WTC11 (cell line): ENCODE measurements at regions not wholly inside any gene's neighbourhood (a gene's known extent, or its start where the extent isn't known, plus 50 kb on each side); places are given as distances from the start of the nearest gene placed in this dataset.

Experiments
- CTCF ChIP-seq: fragments of 200-600 bp; IDR thresholded peaks from 2 replicates; pipeline ENCODE4 v1.8.0; 2022; ENCODE audit warnings: antibody characterized with exemption
- MYBL2 ChIP-seq: sonication (generic); formaldehyde crosslinking; IDR thresholded peaks from 2 replicates; pipeline ENCODE4 v1.8.1; 2023; ENCODE audit warnings: mild to moderate bottlenecking, moderate library complexity, missing genetic modification reagents
- TEAD4 ChIP-seq: sonication (generic); formaldehyde crosslinking; IDR thresholded peaks from 2 replicates; pipeline ENCODE4 v1.8.0; 2022; ENCODE audit warnings: mild to moderate bottlenecking, missing genetic modification reagents
- ZBTB21 ChIP-seq: sonication (generic); formaldehyde crosslinking; IDR thresholded peaks from 2 replicates; pipeline ENCODE4 v1.8.1; 2023; ENCODE audit warnings: mild to moderate bottlenecking, missing genetic modification reagents, borderline replicate concordance
- TF ChIP-seq, protein P1 (sequence below): sonication (generic); formaldehyde crosslinking; conservative IDR thresholded peaks from 2 replicates; pipeline ENCODE4 v1.8.1; 2022; ENCODE audit warnings: mild to moderate bottlenecking, missing genetic modification reagents

DNA sequence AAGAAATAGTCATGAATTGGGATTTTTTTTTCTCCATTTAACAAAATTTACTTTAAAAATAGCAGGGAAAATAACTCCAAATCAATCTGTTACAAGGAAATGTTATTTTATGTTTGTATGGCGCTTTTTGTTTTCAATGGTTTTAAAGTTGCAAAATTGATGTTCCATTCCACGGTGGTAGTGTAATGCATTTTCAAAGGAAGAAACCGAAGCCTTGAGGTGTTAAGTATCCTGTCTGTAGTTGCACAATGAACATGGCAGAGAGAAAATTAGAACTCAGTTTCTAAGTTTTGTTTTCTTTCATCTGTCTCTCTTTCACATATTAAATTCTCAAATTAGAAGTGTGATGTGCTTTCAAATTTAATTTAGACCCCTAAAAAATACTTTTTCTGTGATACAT is 841.8 kb downstream of the USP25 start:
- TF ChIP-seq CTCF (no peak), MYBL2 (CRISPR knock-in tag) (no peak), TEAD4 (no peak), ZBTB21 (CRISPR knock-in tag) (no peak)
- TF ChIP-seq, protein P1, sequence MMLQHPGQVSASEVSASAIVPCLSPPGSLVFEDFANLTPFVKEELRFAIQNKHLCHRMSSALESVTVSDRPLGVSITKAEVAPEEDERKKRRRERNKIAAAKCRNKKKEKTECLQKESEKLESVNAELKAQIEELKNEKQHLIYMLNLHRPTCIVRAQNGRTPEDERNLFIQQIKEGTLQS, result no peak
